B cell (primary cell): ENCODE measurements at regions not wholly inside any gene's neighbourhood (a gene's known extent, or its start where the extent isn't known, plus 50 kb on each side); places are given as distances from the start of the nearest gene placed in this dataset.

ENCODE experiments used
- ATAC-seq: fragments of 200-7000 bp; cut with Tn5 transposase; one replicate; pipeline ENCODE4 v1.10.0; 2021; ENCODE audit warnings: low read depth, mild to moderate bottlenecking, moderate number of reproducible peaks, moderate library complexity
- CTCF ChIA-PET: fragments of 350-600 bp; sonication (Branson Sonifier 250); formaldehyde crosslinking; loops from one replicate; lab custom pipeline; 2021; ENCODE audit warnings: antibody characterized with exemption, inconsistent platforms; lab: Charles Lee
- POLR2A ChIA-PET: fragments of 350-600 bp; sonication (Branson Sonifier 250); formaldehyde crosslinking; loops from one replicate; lab custom pipeline; 2021; ENCODE audit warnings: antibody characterized with exemption; lab: Charles Lee
- DNase-seq: peaks from one replicate; pipeline ENCODE4 v3.0.0; 2013
- H2AFZ ChIP-seq: 2 replicates; pipeline ENCODE4 v1.6.1; 2012; ENCODE audit warnings: mild to moderate bottlenecking, low read depth, low read length; ENCODE audit not compliant: insufficient read depth, poor library complexity, severe bottlenecking
- H3K27ac ChIP-seq, 2 donors: 1 replicate in 1 of 2; 2 replicates in 1 of 2; pipeline ENCODE4 v1.5.1; 2012 to 2013; ENCODE audit warnings: low read length in 2 of 2, mild to moderate bottlenecking in 2 of 2, moderate library complexity in 1 of 2
- H3K27me3 ChIP-seq, 4 experiments: fragments of 200-600 bp in 1 of 4; sonication (generic) in 1 of 4; replicated peaks in 1 of 4; 1 replicate in 2 of 4; 2 replicates in 2 of 4; pipeline versions ENCODE4 v1.6.1 to v1.7.0; 2013 to 2016; ENCODE audit warnings: low read length in 3 of 4, mild to moderate bottlenecking in 2 of 4, mixed read lengths in 1 of 4, moderate library complexity in 1 of 4; ENCODE audit not compliant: insufficient read depth in 4 of 4, control insufficient read depth in 3 of 4; ENCODE audit errors: control extremely low read depth in 1 of 4
- H3K36me3 ChIP-seq, 2 experiments: replicated peaks in 1 of 2; 1 replicate in 1 of 2; 2 replicates in 1 of 2; pipeline versions ENCODE4 v1.6.1 to v1.7.1; 2013; ENCODE audit warnings: low read length in 1 of 2; ENCODE audit not compliant: insufficient read depth in 2 of 2, control insufficient read depth in 1 of 2; ENCODE audit errors: control extremely low read depth in 1 of 2, extremely low read depth in 1 of 2
- H3K4me1 ChIP-seq, 2 donors: fragments of 200-600 bp in 1 of 2; sonication (generic) in 1 of 2; 1 replicate in 1 of 2; 2 replicates in 1 of 2; pipeline versions ENCODE4 v1.5.1 to v1.6.1; 2013 to 2017; ENCODE audit warnings: low read length in 2 of 2; ENCODE audit not compliant: control insufficient read depth in 2 of 2, insufficient read depth in 2 of 2
- H3K4me2 ChIP-seq: replicated peaks from 2 replicates; pipeline ENCODE3; 2012; ENCODE audit warnings: mild to moderate bottlenecking, low read depth, low read length; ENCODE audit not compliant: poor library complexity, severe bottlenecking
- H3K4me3 ChIP-seq, 5 experiments: fragments of 200-600 bp in 1 of 5; sonication (generic) in 1 of 5; 1 replicate in 3 of 5; 2 replicates in 2 of 5; pipeline versions ENCODE4 v1.5.1 to v1.7.0; 2011 to 2016; ENCODE audit warnings: low read length in 4 of 5, mild to moderate bottlenecking in 4 of 5, low read depth in 2 of 5, control low read depth in 1 of 5, moderate library complexity in 1 of 5; ENCODE audit not compliant: insufficient read depth in 1 of 5; ENCODE audit errors: control extremely low read depth in 1 of 5, extremely low read depth in 1 of 5
- H3K79me2 ChIP-seq: fragments of 200-600 bp; sonication (generic); one replicate; pipeline ENCODE4 v1.6.0; 2016; ENCODE audit warnings: low read length; ENCODE audit not compliant: control insufficient read depth, insufficient read depth
- H3K9ac ChIP-seq: fragments of 200-600 bp; sonication (generic); 2 replicates; pipeline ENCODE4 v1.6.1; 2017; ENCODE audit warnings: mild to moderate bottlenecking, low read length, moderate library complexity
- H3K9me3 ChIP-seq, 3 donors: one replicate each; pipeline versions ENCODE4 v1.6.1 to v1.7.1; 2013; ENCODE audit warnings: low read length in 2 of 3; ENCODE audit not compliant: control insufficient read depth in 2 of 3, insufficient read depth in 1 of 3; ENCODE audit errors: control extremely low read depth in 1 of 3
- H4K20me1 ChIP-seq: 2 replicates; pipeline ENCODE4 v1.6.0; 2012; ENCODE audit warnings: mild to moderate bottlenecking, low read length; ENCODE audit not compliant: insufficient read depth, control insufficient read depth, poor library complexity, severe bottlenecking
- H3K27ac Mint-ChIP-seq: one replicate; pipeline ENCODE4 v1.8.0; 2021; ENCODE audit warnings: mixed read lengths
- H3K27me3 Mint-ChIP-seq: one replicate; pipeline ENCODE4 v1.8.0; 2021; ENCODE audit warnings: mixed read lengths
- H3K4me1 Mint-ChIP-seq: one replicate; pipeline ENCODE4 v1.8.0; 2021; ENCODE audit warnings: mixed read lengths
- H3K4me3 Mint-ChIP-seq: one replicate; pipeline ENCODE4 v1.8.0; 2021; ENCODE audit warnings: mixed read lengths
- H3K9me3 Mint-ChIP-seq: one replicate; pipeline ENCODE4 v1.8.0; 2022; ENCODE audit warnings: mixed read lengths; ENCODE audit not compliant: insufficient read depth
- EZH2 ChIP-seq: IDR thresholded peaks from 2 replicates; pipeline ENCODE4 v1.6.1; 2012; ENCODE audit warnings: borderline replicate concordance, low read depth, mild to moderate bottlenecking, moderate library complexity, low read length; ENCODE audit not compliant: insufficient read depth, poor library complexity, severe bottlenecking
- WGBS: methylation state at CpG from one replicate; pipeline ENCODE4 v1.1.5; 2013; ENCODE audit warnings: missing lambda C conversion rate; ENCODE audit not compliant: insufficient coverage; 5-methylcytosine and 5-hydroxymethylcytosine counted together
- intact Hi-C: fragments of 100-400 bp; cut with micrococcal nuclease; formaldehyde crosslinking; loops from one replicate; pipeline ENCODE4 v1.10.0; 2022
- TF ChIP-seq, protein P1 (sequence below): fragments of 200-600 bp; IDR thresholded peaks from one replicate; pipeline ENCODE4 v1.8.0; 2022; ENCODE audit warnings: antibody characterized with exemption, mild to moderate bottlenecking

GRCh38 chr6:30806581-30807183, 62.3 kb upstream of the IER3 start:
- POLR2A ChIA-PET: no interaction called here
- Histone ChIP-seq H3K4me1 (peaks cover 7 to 10% of the 10 kb centered on the region in 2 donors), H3K4me3 (no peak overlapping the region), H3K79me2 (no peaks in the 10 kb centered on the region), H3K27ac (no peak overlapping the region), H3K9ac (no peak overlapping the region), H3K9me3 (no peaks in the 10 kb centered on the region), H4K20me1 (no peaks in the 10 kb centered on the region), H3K4me2 (no peak overlapping the region), H3K27me3 (no peaks in the 10 kb centered on the region), H3K36me3 (no peaks in the 10 kb centered on the region), H2AFZ (no peak overlapping the region)
- no peaks in the 10 kb centered on the region for H3K9me3 Mint-ChIP-seq
- H3K27me3 Mint-ChIP-seq: peaks cover 23% of the 10 kb centered on the region
- DNase-seq (no peak), ATAC-seq (no peak)
- H3K4me1 Mint-ChIP-seq: peaks cover 16% of the 10 kb centered on the region
- intact Hi-C loops: no loop called here
- H3K4me3 Mint-ChIP-seq: no peak overlapping the region
- TF ChIP-seq, protein P1, sequence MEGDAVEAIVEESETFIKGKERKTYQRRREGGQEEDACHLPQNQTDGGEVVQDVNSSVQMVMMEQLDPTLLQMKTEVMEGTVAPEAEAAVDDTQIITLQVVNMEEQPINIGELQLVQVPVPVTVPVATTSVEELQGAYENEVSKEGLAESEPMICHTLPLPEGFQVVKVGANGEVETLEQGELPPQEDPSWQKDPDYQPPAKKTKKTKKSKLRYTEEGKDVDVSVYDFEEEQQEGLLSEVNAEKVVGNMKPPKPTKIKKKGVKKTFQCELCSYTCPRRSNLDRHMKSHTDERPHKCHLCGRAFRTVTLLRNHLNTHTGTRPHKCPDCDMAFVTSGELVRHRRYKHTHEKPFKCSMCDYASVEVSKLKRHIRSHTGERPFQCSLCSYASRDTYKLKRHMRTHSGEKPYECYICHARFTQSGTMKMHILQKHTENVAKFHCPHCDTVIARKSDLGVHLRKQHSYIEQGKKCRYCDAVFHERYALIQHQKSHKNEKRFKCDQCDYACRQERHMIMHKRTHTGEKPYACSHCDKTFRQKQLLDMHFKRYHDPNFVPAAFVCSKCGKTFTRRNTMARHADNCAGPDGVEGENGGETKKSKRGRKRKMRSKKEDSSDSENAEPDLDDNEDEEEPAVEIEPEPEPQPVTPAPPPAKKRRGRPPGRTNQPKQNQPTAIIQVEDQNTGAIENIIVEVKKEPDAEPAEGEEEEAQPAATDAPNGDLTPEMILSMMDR: no peak
- TF ChIP-seq EZH2: no peak
- H3K27ac Mint-ChIP-seq: no peak overlapping the region
- 85% methylated on average over 8 of the region's 14 CpGs for WGBS
- CTCF ChIA-PET: no interaction called here

DNA sequence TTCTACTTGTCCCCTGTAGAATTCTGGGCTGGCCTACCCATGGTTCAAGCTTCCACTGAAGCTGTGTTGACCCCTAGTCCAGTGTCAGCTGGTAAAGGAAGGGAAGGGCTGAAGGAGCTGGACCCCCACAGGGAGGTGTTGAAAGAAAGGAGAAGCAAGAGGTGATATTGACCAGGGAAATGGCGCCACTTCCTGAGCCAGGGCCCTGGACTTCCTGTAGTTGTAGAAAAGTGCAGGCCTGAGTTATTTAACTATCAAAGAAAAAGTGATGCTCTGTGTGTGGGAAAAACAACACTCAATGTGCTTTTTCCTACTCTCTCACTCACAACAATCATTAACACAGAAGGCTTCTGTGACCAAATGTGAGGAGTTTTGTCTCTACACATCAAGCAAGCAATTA, 60.0 kb upstream of the IER3 start:
- 100% methylated on average over 1 of the region's 1 CpG for WGBS
- peaks cover 32% of the 10 kb centered on the region for H3K27me3 Mint-ChIP-seq
- no peak overlapping the region for H3K4me3 ChIP-seq
- intact Hi-C loops: no loop called here
- H3K4me1 Mint-ChIP-seq: no peaks in the 10 kb centered on the region
- no peak for TF ChIP-seq EZH2
- TF ChIP-seq, protein P1: no peak
- POLR2A ChIA-PET: no interaction called here
- no peaks in the 10 kb centered on the region for H3K9me3 Mint-ChIP-seq
- DNase-seq: no peak
- H3K4me1 ChIP-seq: no peaks in the 10 kb centered on the region
- H3K9ac ChIP-seq: no peak overlapping the region
- no peaks in the 10 kb centered on the region for H3K79me2 ChIP-seq
- CTCF ChIA-PET: no interaction called here
- H4K20me1 ChIP-seq: no peaks in the 10 kb centered on the region
- no peak overlapping the region for H3K27ac Mint-ChIP-seq
- H3K9me3 ChIP-seq: no peaks in the 10 kb centered on the region
- H3K27me3 ChIP-seq: no peaks in the 10 kb centered on the region
- no peak overlapping the region for H2AFZ ChIP-seq
- H3K36me3 ChIP-seq: no peaks in the 10 kb centered on the region
- no peak overlapping the region for H3K27ac ChIP-seq
- no peak overlapping the region for H3K4me2 ChIP-seq
- no peak for ATAC-seq
- H3K4me3 Mint-ChIP-seq: no peak overlapping the region
